ENCODE measurements at regions not wholly inside any gene's neighbourhood (a gene's known extent, or its start where the extent isn't known, plus 50 kb on each side); places are given as distances from the start of the nearest gene placed in this dataset.
"Not testable (repeated sequence)": the region's sequence is repeated elsewhere in the genome, so short reads cannot be mapped to it uniquely, and the experiment has no call there.

DNA sequence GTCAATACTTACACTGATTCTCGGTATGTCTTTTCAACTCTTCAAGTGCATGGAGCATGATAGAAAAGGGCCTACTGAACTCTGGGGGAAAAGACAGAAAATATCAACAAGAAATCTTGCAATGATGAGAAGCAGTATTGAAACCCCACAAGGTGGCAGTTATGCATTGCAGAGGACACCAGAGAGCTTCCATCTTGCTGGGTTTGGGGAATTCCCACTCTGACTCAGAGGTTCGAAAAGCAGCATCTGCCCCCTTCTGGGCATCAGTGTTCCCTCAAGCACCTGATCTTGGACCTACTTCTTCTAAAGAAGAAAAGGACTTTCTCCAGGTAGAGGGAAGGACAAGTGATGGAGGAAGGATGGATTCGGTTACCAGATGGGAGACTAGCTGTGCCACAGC is 147.5 kb upstream of the OSBPL11 start:
- TF ChIP-seq, protein P1, sequence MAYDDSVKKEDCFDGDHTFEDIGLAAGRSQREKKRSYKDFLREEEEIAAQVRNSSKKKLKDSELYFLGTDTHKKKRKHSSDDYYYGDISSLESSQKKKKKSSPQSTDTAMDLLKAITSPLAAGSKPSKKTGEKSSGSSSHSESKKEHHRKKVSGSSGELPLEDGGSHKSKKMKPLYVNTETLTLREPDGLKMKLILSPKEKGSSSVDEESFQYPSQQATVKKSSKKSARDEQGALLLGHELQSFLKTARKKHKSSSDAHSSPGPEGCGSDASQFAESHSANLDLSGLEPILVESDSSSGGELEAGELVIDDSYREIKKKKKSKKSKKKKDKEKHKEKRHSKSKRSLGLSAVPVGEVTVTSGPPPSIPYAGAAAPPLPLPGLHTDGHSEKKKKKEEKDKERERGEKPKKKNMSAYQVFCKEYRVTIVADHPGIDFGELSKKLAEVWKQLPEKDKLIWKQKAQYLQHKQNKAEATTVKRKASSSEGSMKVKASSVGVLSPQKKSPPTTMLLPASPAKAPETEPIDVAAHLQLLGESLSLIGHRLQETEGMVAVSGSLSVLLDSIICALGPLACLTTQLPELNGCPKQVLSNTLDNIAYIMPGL (CRISPR knock-in tag; IDR thresholded peaks at IDR 0.05), result not testable (repeated sequence)
- TF ChIP-seq USF1 (CRISPR knock-in tag; IDR thresholded peaks at IDR 0.05); ESRRA (CRISPR knock-in tag; IDR thresholded peaks at IDR 0.05; ENCODE audit: borderline replicate concordance); GABPB1 (CRISPR knock-in tag; IDR thresholded peaks at IDR 0.05); HMGA2 (CRISPR knock-in tag; IDR thresholded peaks at IDR 0.05); ETV6 (CRISPR knock-in tag; IDR thresholded peaks at IDR 0.05): not testable (repeated sequence)
- TF ChIP-seq, protein P2, sequence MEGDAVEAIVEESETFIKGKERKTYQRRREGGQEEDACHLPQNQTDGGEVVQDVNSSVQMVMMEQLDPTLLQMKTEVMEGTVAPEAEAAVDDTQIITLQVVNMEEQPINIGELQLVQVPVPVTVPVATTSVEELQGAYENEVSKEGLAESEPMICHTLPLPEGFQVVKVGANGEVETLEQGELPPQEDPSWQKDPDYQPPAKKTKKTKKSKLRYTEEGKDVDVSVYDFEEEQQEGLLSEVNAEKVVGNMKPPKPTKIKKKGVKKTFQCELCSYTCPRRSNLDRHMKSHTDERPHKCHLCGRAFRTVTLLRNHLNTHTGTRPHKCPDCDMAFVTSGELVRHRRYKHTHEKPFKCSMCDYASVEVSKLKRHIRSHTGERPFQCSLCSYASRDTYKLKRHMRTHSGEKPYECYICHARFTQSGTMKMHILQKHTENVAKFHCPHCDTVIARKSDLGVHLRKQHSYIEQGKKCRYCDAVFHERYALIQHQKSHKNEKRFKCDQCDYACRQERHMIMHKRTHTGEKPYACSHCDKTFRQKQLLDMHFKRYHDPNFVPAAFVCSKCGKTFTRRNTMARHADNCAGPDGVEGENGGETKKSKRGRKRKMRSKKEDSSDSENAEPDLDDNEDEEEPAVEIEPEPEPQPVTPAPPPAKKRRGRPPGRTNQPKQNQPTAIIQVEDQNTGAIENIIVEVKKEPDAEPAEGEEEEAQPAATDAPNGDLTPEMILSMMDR (IDR thresholded peaks at IDR 0.05), result not testable (repeated sequence)
